Common myeloid progenitor, CD34-positive (primary cell): ENCODE measurements at regions not wholly inside any gene's neighbourhood (a gene's known extent, or its start where the extent isn't known, plus 50 kb on each side); places are given as distances from the start of the nearest gene placed in this dataset.
"Not testable (repeated sequence)": the region's sequence is repeated elsewhere in the genome, so short reads cannot be mapped to it uniquely, and the experiment has no call there.

ENCODE experiments used
- CTCF ChIA-PET: fragments of 350-600 bp; sonication (Branson Sonifier 250); formaldehyde crosslinking; loops from one replicate; lab custom pipeline; 2021; ENCODE audit warnings: antibody characterized with exemption; lab: Charles Lee
- POLR2A ChIA-PET: fragments of 350-600 bp; sonication (Branson Sonifier 250); formaldehyde crosslinking; loops from one replicate; lab custom pipeline; 2021; ENCODE audit warnings: antibody characterized with exemption; lab: Charles Lee
- DNase-seq, 3 donors: peaks; one replicate each; pipeline versions ENCODE4 v3.0.0 to v3.0.0-alpha.2; 2013
- H3K27ac ChIP-seq, 2 experiments: 1 replicate in 1 of 2; 2 replicates in 1 of 2; pipeline ENCODE4 v1.7.0; 2013; ENCODE audit warnings: inconsistent platforms in 2 of 2, low read length in 2 of 2, mild to moderate bottlenecking in 2 of 2, low read depth in 1 of 2, moderate library complexity in 1 of 2; ENCODE audit not compliant: severe bottlenecking in 2 of 2, insufficient read depth in 1 of 2, poor library complexity in 1 of 2
- H3K27me3 ChIP-seq, 5 experiments: replicated peaks in 2 of 5; 1 replicate in 3 of 5; 2 replicates in 2 of 5; pipeline versions ENCODE4 v1.6.1 to v1.7.0; 2013; ENCODE audit warnings: low read length in 4 of 5, mild to moderate bottlenecking in 2 of 5, moderate library complexity in 2 of 5, inconsistent platforms in 1 of 5; ENCODE audit not compliant: insufficient read depth in 5 of 5, control insufficient read depth in 4 of 5
- H3K36me3 ChIP-seq, 4 experiments: 1 replicate in 2 of 4; 2 replicates in 2 of 4; pipeline versions ENCODE4 v1.6.1 to v1.7.0; 2013; ENCODE audit warnings: low read length in 3 of 4, control low read depth in 1 of 4, mild to moderate bottlenecking in 1 of 4; ENCODE audit not compliant: control insufficient read depth in 4 of 4, insufficient read depth in 4 of 4
- H3K4me1 ChIP-seq, 4 experiments: 1 replicate in 3 of 4; 2 replicates in 1 of 4; pipeline versions ENCODE4 v1.6.1 to v1.7.1; 2013; ENCODE audit warnings: low read length in 3 of 4, mild to moderate bottlenecking in 3 of 4, control low read depth in 1 of 4, inconsistent platforms in 1 of 4, moderate library complexity in 1 of 4; ENCODE audit not compliant: control insufficient read depth in 4 of 4, insufficient read depth in 4 of 4; ENCODE audit errors: control extremely low read depth in 1 of 4
- H3K4me3 ChIP-seq, 7 experiments: 1 replicate in 4 of 7; 2 replicates in 3 of 7; pipeline versions ENCODE4 v1.5.1 to v1.7.0; 2013; ENCODE audit warnings: mild to moderate bottlenecking in 7 of 7, low read length in 6 of 7, moderate library complexity in 6 of 7, inconsistent platforms in 2 of 7, low read depth in 2 of 7, control low read depth in 1 of 7; ENCODE audit not compliant: insufficient read depth in 4 of 7, control insufficient read depth in 1 of 7; ENCODE audit errors: extremely low read depth in 1 of 7
- H3K9me3 ChIP-seq, 5 experiments: 1 replicate in 4 of 5; 2 replicates in 1 of 5; pipeline versions ENCODE4 v1.6.1 to v1.7.1; 2013; ENCODE audit warnings: low read length in 4 of 5, mild to moderate bottlenecking in 2 of 5, inconsistent platforms in 1 of 5, low read depth in 1 of 5, moderate library complexity in 1 of 5; ENCODE audit not compliant: control insufficient read depth in 4 of 5, insufficient read depth in 2 of 5; ENCODE audit errors: control extremely low read depth in 1 of 5
- WGBS: methylation state at CpG from one replicate; pipeline ENCODE4 v1.1.5; 2013; ENCODE audit not compliant: insufficient coverage; 5-methylcytosine and 5-hydroxymethylcytosine counted together

- no peak overlapping the region for H3K4me3 ChIP-seq
- H3K4me1 ChIP-seq: no peaks in the 10 kb centered on the region
- no peaks in the 10 kb centered on the region for H3K9me3 ChIP-seq
- H3K36me3 ChIP-seq: no peaks in the 10 kb centered on the region
- no peak for DNase-seq
- H3K27me3 ChIP-seq: peaks cover 0 to 2% (median 0%) of the 10 kb centered on the region in 5 experiments
- 89% methylated on average over 1 of the region's 3 CpGs for WGBS
- H3K27ac ChIP-seq: no peak overlapping the region
- ChIA-PET CTCF (interaction anchor here (0.6 kb wide), 1 partner anchor 1002 kb away, joined by 3 read pairs; no protein-coding TSS in a partner anchor), POLR2A (no interaction called here)
These were observed 445.2 kb upstream of the GRAMD2B start for GRCh38 chr5:125978015-125978414.

- H3K4me1 ChIP-seq: no peaks in the 10 kb centered on the region
- no peak overlapping the region for H3K4me3 ChIP-seq
- peaks cover 0 to 2% (median 0%) of the 10 kb centered on the region in 5 experiments for H3K27me3 ChIP-seq
- no peak for DNase-seq
- WGBS: 92% methylated on average over 2 of the region's 4 CpGs
- H3K9me3 ChIP-seq: peaks cover 0 to 2% (median 0%) of the 10 kb centered on the region in 5 experiments
- ChIA-PET CTCF (no interaction called here), POLR2A (no interaction called here)
- H3K27ac ChIP-seq: no peak overlapping the region
- no peaks in the 10 kb centered on the region for H3K36me3 ChIP-seq
These were observed 443.6 kb upstream of the GRAMD2B start for GRCh38 chr5:125979636-125980035.

DNA sequence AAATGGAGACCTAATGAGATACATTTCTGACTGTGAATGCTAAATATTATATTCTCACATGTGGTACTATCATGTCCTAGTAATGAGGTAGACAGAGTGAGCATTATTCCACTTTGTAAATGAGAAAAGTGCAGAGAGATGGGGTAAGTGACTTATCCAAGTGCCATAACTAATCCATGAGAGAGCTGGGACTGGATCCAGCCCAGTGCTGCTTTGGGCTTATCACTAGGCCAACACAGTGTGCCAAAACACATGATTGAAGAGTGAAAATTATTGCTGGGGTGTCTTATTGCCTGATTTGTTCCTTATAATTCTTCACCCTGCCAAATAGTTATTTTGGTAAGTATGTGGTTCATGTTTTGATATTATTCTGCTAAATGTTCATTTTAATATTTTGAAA is 442.2 kb upstream of the GRAMD2B start:
- DNase-seq: no peak
- Histone ChIP-seq H3K4me3 (no peak overlapping the region), H3K27ac (no peak overlapping the region), H3K27me3 (peaks cover 0 to 2% (median 0%) of the 10 kb centered on the region in 5 experiments), H3K9me3 (peaks cover 0 to 2% (median 0%) of the 10 kb centered on the region in 5 experiments), H3K36me3 (no peaks in the 10 kb centered on the region), H3K4me1 (no peaks in the 10 kb centered on the region)
- POLR2A ChIA-PET: no interaction called here
- CTCF ChIA-PET: no interaction called here

DNA sequence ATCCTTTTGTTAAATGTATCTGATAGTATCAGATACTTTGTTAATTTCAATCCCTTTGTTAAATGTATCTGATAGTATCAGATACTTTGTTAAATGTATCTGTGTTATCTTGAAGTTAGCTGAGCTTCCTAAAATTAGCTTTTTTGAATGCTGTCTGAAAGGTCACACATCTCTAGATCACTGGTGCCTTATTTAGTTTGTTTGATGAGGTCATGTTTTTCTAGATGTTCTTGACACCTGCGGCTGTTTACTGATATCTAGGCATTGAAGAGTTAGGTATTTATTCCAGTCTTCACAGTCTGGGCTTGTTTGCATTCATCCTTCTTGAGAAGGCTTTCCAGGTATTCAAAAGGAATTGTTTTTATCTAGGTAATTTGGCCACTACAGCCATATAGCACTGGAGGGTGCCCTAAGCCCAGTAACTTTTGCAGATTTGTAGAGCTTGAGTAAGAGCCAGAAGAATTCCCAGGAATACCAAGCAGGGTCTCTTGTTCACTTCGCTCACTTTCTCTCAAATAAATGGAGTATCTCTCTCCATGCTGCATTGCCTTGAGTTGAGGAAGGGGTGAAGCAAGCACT is 435.4 kb upstream of the GRAMD2B start:
- WGBS: 100% methylated on average over 1 of the region's 2 CpGs
- POLR2A ChIA-PET: no interaction called here
- no peak overlapping the region for H3K4me3 ChIP-seq

GRCh38 chr5:125992050-125992449 is 431.2 kb upstream of the GRAMD2B start:
- Histone ChIP-seq H3K36me3 (no peaks in the 10 kb centered on the region), H3K27ac (no peak overlapping the region), H3K4me3 (no peak overlapping the region), H3K27me3 (no peaks in the 10 kb centered on the region), H3K9me3 (no peaks in the 10 kb centered on the region), H3K4me1 (no peaks in the 10 kb centered on the region)
- WGBS: 88% methylated on average over 1 of the region's 4 CpGs
- CTCF ChIA-PET: no interaction called here
- POLR2A ChIA-PET: no interaction called here
- DNase-seq: no peak

More for the DNA sequence above, 435.4 kb upstream of the GRAMD2B start:
- Histone ChIP-seq H3K36me3 (no peaks in the 10 kb centered on the region), H3K27me3 (no peaks in the 10 kb centered on the region), H3K4me1 (no peaks in the 10 kb centered on the region), H3K9me3 (peaks cover 0 to 2% (median 0%) of the 10 kb centered on the region in 5 experiments), H3K27ac (no peak overlapping the region)
- no peak for DNase-seq
- CTCF ChIA-PET: no interaction called here

- CTCF ChIA-PET, H3K27me3 ChIP-seq, H3K9me3 ChIP-seq, H3K27ac ChIP-seq, H3K4me1 ChIP-seq, DNase-seq, H3K4me3 ChIP-seq, POLR2A ChIA-PET, H3K36me3 ChIP-seq: not testable (repeated sequence)
- WGBS: 100% methylated on average over 1 of the region's 5 CpGs
These were observed 423.8 kb upstream of the GRAMD2B start for GRCh38 chr5:125999271-126000030.

- H3K9me3 ChIP-seq: no peaks in the 10 kb centered on the region
- POLR2A ChIA-PET: no interaction called here
- H3K4me1 ChIP-seq: no peaks in the 10 kb centered on the region
- H3K4me3 ChIP-seq: no peak overlapping the region
- CTCF ChIA-PET: no interaction called here
- no peaks in the 10 kb centered on the region for H3K36me3 ChIP-seq
- DNase-seq: no peak
- no peak overlapping the region for H3K27ac ChIP-seq
- peaks cover 0 to 2% (median 0%) of the 10 kb centered on the region in 5 experiments for H3K27me3 ChIP-seq
These were observed 422.7 kb upstream of the GRAMD2B start for GRCh38 chr5:126000507-126000906.
